ENCODE measurements at regions not wholly inside any gene's neighbourhood (a gene's known extent, or its start where the extent isn't known, plus 50 kb on each side); places are given as distances from the start of the nearest gene placed in this dataset.
A peak's percentile ranks its signal among the peaks of the same experiment; 100 is the strongest.

DNA sequence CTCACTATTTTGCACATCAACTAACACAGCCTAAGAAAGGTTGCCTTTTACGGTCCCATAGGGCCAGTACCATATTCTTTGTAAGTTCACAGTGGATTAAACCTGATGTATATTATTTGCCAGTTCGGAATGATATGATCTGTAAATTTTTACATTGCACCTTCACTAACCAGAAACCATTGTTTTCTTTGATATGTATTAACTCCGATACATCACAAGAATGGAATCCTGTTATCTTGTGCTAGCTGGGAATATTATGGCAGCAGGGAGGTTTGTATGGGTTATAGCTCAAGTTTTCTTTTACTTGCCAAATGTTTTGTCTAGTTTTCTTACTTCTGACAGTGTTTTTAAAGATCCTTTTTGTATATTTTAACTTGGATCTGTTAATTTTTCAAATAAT, 51.4 kb upstream of the S1PR1 start:
- DNase-seq (ENCODE audit: low spot score in 2 of 2): no peak
- H3K27me3 ChIP-seq: no peaks in the 10 kb centered on the region

DNA sequence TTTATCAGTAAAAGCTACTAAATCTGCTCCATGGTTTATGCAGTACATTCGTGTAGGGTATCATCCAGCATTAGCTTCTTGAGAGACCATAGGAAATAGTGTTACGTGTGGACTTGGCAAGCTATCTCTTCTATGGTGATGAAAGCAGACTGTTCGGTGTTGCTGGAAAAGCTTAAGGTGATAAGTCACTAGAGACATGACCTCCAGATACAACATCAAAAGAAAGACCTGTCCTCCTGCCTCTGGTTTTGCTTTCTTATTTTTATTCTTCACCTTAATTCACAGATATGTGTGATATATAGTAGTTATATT, 53.5 kb upstream of the S1PR1 start:
- no peak for DNase-seq (ENCODE audit: low spot score in 2 of 2)
- WGBS, 2 donors: 43 to 54% methylated on average over 3 of the region's 3 CpGs
- Histone ChIP-seq H3K27me3 (no peaks in the 10 kb centered on the region), H3K27ac (no peak overlapping the region), H3K4me1 (no peaks in the 10 kb centered on the region), H3K4me3 (no peak overlapping the region), H3K36me3 (no peaks in the 10 kb centered on the region), H3K9me3 (no peaks in the 10 kb centered on the region)
- TF ChIP-seq POLR2A (IDR thresholded peaks at IDR 0.05) (no peak), EP300 (IDR thresholded peaks at IDR 0.05) (no peak)
- TF ChIP-seq, protein P1, sequence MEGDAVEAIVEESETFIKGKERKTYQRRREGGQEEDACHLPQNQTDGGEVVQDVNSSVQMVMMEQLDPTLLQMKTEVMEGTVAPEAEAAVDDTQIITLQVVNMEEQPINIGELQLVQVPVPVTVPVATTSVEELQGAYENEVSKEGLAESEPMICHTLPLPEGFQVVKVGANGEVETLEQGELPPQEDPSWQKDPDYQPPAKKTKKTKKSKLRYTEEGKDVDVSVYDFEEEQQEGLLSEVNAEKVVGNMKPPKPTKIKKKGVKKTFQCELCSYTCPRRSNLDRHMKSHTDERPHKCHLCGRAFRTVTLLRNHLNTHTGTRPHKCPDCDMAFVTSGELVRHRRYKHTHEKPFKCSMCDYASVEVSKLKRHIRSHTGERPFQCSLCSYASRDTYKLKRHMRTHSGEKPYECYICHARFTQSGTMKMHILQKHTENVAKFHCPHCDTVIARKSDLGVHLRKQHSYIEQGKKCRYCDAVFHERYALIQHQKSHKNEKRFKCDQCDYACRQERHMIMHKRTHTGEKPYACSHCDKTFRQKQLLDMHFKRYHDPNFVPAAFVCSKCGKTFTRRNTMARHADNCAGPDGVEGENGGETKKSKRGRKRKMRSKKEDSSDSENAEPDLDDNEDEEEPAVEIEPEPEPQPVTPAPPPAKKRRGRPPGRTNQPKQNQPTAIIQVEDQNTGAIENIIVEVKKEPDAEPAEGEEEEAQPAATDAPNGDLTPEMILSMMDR (IDR thresholded peaks at IDR 0.05): no peak

More for the DNA sequence above, 51.4 kb upstream of the S1PR1 start:
- Histone ChIP-seq H3K4me3 (no peak overlapping the region), H3K27ac (no peak overlapping the region), H3K4me1 (no peaks in the 10 kb centered on the region), H3K9me3 (no peaks in the 10 kb centered on the region), H3K36me3 (no peaks in the 10 kb centered on the region)
- TF ChIP-seq, protein P1 (IDR thresholded peaks at IDR 0.05): no peak
- TF ChIP-seq EP300 (IDR thresholded peaks at IDR 0.05) (no peak), POLR2A (IDR thresholded peaks at IDR 0.05) (no peak)
- 59 to 62% methylated on average over 3 of the region's 3 CpGs for WGBS, 2 donors

DNA sequence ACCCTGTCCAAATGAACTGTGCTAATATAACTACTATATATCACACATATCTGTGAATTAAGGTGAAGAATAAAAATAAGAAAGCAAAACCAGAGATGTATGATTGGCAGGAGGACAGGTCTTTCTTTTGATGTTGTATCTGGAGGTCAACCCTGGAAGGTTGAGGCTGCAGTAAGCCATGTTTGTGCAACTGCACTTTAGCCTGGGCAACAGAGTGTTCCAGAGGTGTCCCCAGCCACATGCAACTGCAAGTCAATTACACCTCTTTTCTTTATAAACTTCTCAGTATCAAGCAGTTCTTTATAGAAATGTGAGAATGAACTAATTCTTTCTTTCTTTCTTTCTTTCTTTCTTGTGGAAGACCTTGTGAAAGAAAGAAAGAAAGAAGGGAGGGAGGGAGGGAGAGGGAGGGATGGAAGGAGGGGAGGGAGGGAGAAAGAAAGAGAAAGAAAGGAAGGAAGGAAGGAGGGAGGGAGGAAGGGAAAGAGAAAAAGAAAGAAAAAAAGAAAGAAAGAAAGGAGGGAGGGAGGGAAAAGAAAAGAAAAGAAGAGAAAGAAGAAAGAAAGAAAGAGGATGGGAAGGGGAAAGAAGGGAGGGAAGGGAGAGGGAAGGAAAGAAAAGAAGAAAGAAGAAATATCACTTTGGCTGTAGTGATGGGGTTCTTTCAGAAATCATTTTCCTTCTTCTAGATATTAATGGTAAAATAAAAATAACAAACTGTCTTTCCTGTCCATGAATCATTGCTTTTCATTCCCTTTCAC, 54.0 kb upstream of the S1PR1 start:
- H3K27me3 ChIP-seq: no peaks in the 10 kb centered on the region
- no peaks in the 10 kb centered on the region for H3K36me3 ChIP-seq
- TF ChIP-seq POLR2A (IDR thresholded peaks at IDR 0.05) (no peak), EP300 (IDR thresholded peaks at IDR 0.05) (no peak)
- TF ChIP-seq, protein P1 (IDR thresholded peaks at IDR 0.05): no peak
- no peaks in the 10 kb centered on the region for H3K4me1 ChIP-seq
- no peak overlapping the region for H3K4me3 ChIP-seq
- H3K9me3 ChIP-seq: no peaks in the 10 kb centered on the region
- no peak for DNase-seq (ENCODE audit: low spot score in 2 of 2)
- H3K27ac ChIP-seq: peak overlapping the region in 1 of 4 donors; percentile 55

DNA sequence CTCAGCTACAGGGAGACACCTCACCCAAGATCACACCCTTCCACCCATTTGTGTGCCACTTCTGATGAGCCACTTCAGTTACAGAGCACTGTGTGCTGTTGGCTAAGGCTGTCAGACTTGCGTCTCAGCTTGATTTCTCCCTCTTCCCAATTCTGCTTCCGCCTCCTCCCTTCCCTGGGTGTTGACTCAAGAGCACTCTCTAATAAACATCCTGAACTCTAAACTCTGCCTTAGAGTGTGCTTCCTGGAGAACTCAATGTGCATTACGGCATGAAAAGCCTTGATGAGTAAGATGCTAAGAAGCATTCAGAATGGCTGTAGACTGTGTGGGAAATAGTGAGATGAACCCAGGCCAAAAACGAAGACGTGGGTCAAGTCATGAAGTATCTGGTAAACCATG, 54.9 kb upstream of the S1PR1 start:
- Histone ChIP-seq H3K36me3 (no peaks in the 10 kb centered on the region), H3K9me3 (no peaks in the 10 kb centered on the region), H3K4me1 (no peaks in the 10 kb centered on the region), H3K27me3 (no peaks in the 10 kb centered on the region), H3K4me3 (no peak overlapping the region), H3K27ac (peak overlapping the region in 2 of 4 donors; percentile 1 to 55)
- 75 to 86% methylated on average over 5 of the region's 5 CpGs for WGBS, 2 donors
- no peak for DNase-seq (ENCODE audit: low spot score in 2 of 2)
- peak in 1 of 2 donors; percentile 67 for TF ChIP-seq EP300 (IDR thresholded peaks at IDR 0.05)
- no peak for TF ChIP-seq POLR2A (IDR thresholded peaks at IDR 0.05)

DNA sequence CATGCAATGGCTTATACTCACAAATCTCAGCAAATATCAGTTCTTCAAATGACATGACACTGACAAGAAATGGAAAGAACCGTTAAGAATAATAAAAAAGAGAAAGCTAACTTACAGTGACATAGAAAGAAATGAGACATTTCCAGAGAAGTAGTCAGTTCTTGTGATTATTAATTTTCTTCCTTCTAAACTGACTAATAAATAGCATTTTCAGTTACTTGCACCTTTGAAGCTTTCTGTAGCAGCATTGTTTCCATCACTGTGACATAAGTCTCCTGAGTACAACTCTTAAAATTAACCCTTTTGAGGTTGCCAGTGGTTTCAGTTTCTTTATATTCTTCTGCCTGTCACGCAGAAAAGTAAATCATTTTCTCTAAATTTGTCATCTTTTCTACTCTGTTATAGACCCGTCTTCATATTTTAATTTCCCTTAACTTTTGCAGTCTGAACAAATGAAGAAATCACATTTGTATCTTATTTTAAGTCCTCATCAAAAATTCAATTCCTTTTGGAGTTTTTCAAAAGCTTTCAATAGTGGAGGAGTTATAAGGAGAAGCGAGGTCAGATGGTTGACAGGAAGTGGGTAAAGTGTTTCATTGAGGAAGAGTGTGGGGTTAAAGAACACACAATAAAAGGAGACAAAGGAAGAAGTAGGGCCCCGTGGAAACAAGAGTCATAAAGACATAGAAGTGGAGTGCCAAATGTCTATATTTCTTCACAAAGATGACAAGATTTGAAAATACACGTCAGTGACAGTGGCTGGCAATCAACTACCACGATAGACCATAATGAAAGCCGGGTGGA, 57.9 kb upstream of the S1PR1 start:
- 56 to 60% methylated on average over 8 of the region's 8 CpGs for WGBS, 2 donors
- Histone ChIP-seq H3K27me3 (no peaks in the 10 kb centered on the region), H3K4me1 (peaks cover 0 to 4% (median 0%) of the 10 kb centered on the region in 4 donors), H3K27ac (peak overlapping the region in 1 of 4 donors; percentile 0), H3K4me3 (no peak overlapping the region), H3K9me3 (no peaks in the 10 kb centered on the region), H3K36me3 (no peaks in the 10 kb centered on the region)
- TF ChIP-seq POLR2A (IDR thresholded peaks at IDR 0.05): no peak
- TF ChIP-seq EP300 (IDR thresholded peaks at IDR 0.05): no peak
- TF ChIP-seq, protein P1 (IDR thresholded peaks at IDR 0.05): no peak
- no peak for DNase-seq (ENCODE audit: low spot score in 2 of 2)

Data from tibial nerve (tissue), 4 donors.